Activated CD8-positive, alpha-beta memory T cell treated with anti-CD3 and anti-CD28 coated beads for 1 hour (primary cell): ENCODE measurements at regions not wholly inside any gene's neighbourhood (a gene's known extent, or its start where the extent isn't known, plus 50 kb on each side); places are given as distances from the start of the nearest gene placed in this dataset.
"Not testable (repeated sequence)": the region's sequence is repeated elsewhere in the genome, so short reads cannot be mapped to it uniquely, and the experiment has no call there.

Experiments
- DNase-seq, 2 donors: peaks; one replicate each; pipeline ENCODE4 v3.0.0-alpha.2; 2020; ENCODE audit warnings: low read depth in 1 of 2; ENCODE audit errors: extremely low read depth in 1 of 2

DNA sequence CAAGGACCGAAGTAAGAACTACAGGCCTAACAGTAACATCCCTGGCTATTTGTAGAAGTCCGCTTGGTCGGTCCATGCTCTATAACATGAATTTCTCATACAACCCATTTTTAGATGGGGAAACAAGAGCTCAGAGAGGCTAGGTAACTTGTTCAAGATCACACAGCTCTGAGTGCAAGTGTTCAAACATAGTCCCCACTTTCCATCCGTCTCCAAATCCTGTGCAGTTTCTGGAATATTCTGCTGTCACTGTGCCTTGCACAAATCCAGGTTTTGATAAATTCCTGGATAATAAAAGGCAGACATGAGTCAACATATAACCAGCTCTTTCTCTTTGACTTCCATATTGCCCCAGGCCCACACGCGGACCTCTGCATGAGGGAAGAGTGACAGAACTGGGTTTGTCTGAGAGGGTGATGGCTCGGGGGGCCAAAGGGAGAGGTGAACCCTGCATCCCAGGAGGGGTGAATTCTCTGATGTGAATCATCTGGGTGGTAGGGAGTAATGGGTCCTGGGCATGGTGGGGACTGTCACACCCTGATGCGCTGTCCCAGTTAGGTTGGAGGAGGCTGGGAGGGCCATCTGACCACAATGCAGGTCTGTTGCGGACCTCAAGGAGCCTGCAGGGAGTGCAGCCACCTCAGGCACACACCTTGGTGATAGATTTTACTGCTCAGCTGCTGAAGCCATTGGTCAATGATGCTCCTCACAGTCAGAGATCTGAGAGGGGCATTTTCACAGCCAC, 162.2 kb downstream of the SMAD6 start:
- no peak for DNase-seq

DNA sequence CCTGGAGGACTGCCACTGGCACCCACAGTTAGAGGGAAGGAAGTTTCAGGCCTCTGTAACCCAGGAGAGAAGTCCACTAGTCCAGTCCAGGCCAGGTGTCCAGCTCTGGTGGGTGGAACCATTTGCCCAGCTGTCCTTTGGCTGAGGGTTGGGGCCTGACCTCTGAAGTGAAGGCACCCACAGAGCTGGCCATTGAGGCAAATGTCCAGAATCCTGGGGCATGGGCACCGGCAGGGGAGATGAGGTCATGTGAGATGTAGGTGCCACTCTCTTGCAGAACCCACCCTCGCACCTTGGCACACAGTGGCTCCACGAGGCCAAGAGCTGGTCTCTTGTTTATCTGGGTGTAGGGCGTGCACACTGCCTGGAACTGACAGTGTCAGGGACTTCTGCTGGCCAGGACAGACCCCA, 162.8 kb downstream of the SMAD6 start:
- no peak for DNase-seq

DNA sequence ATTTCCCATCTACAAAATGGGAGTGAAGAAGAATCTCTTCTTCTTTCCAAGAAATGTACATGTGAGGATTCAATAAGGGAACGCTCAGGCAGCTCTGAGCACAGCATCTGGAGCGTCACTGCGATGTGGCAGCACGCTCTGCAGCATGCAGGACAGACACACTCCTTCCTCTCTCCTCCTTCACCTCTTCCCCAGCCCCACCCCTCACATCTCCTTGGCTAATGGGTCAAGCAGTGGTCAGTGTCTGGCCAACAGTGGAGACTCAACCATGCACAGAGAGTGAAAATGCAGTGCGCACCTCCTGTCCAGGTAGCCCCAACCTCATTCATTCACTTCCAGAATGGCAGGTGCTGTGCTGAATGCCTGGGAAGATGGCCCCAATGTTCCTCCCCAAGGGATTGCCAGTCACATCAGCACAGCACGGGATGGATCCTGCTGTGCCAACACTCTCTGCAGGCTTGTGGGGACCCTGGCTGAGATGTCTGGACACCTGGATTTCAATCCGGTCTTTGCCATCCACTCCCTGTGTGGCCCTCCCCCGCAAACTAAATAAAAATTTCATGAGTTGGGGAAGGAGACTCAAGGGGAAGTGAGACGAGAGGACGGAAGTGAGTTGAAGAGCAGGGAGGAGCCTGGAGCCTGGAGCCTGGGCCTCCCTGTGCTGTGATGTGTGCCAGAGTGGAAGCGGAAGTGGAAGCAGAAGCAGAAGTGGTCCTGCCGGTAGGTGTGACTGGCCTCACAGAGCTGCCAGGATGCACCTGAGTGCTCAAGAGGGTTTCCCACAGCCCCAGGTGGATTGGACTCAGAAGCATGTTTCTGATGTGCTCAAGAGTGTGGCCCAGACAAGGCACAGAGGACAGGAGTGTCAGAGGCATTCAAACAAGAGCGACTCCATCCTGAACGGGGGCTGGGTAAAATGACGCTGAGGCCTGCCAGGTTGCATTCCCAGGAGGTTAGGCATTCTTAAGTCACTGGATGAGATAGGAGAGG, 163.9 kb downstream of the SMAD6 start:
- DNase-seq: no peak

DNA sequence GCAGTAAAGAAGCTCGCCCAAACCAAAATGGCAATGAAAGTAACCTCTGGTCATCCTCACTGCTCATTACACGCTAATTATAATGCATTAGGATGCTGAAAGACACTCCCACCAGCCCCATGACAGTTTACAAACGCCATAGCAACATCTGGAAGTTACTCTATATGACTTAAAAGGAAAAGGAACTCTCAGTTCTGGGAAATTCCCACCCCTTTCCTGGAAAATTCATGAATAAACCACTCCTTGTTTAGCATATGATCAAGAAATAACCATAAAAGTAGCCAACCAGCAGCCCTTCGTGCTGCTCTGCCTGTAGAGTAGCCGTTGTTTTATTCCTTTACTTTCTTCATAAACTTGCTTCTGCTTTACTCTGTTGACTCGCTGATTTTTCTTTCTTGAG, 164.6 kb downstream of the SMAD6 start:
- DNase-seq: no peak

DNA sequence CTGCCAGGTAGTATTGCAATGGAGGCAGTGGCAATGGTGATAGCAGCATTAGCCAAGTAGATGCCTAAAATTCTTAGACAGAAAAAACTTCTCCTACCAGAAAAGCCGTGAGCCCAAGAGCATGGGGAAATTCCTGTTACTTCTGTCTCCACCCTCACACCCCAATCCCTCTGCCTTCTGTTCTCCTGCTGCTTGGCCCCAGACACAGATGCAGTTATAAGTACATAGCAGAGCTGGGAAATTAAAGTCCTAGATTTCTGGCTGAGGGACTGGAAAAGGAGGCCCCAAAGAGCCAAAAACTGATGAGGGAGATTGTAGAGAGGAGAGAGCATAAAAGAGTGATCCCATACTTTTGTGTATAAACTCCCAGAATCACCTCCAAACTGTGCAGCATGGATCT, 166.9 kb downstream of the SMAD6 start:
- DNase-seq: no peak

DNA sequence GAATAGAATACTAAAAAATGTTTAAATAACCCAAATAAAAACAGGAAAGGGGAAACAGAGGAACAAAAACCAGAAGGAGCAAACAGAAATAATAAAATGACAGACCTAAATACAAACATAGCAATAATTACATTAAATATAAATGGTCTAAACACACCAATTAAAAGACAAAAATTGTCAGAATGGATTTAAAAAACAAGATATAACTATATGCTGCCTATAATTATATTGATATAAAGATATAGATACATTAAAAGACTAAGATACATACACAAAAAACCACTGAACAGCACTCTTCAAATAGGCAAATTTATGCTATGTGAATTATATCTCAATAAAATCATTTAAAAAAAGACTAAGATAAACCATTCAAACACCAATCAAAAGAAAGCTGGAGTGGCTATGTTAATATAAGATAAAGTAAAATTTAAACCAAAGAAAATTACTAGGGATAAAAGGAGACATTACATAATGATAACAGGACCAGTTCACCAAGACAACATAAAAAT, 168.9 kb downstream of the SMAD6 start:
- DNase-seq: no peak

- no peak for DNase-seq
These were observed 170.4 kb downstream of the SMAD6 start for GRCh38 chr15:66872405-66872804.

- not testable (repeated sequence) for DNase-seq
These were observed 171.3 kb downstream of the SMAD6 start for GRCh38 chr15:66873331-66873730.

GRCh38 chr15:66873856-66874255, 171.8 kb downstream of the SMAD6 start:
- no peak for DNase-seq

DNA sequence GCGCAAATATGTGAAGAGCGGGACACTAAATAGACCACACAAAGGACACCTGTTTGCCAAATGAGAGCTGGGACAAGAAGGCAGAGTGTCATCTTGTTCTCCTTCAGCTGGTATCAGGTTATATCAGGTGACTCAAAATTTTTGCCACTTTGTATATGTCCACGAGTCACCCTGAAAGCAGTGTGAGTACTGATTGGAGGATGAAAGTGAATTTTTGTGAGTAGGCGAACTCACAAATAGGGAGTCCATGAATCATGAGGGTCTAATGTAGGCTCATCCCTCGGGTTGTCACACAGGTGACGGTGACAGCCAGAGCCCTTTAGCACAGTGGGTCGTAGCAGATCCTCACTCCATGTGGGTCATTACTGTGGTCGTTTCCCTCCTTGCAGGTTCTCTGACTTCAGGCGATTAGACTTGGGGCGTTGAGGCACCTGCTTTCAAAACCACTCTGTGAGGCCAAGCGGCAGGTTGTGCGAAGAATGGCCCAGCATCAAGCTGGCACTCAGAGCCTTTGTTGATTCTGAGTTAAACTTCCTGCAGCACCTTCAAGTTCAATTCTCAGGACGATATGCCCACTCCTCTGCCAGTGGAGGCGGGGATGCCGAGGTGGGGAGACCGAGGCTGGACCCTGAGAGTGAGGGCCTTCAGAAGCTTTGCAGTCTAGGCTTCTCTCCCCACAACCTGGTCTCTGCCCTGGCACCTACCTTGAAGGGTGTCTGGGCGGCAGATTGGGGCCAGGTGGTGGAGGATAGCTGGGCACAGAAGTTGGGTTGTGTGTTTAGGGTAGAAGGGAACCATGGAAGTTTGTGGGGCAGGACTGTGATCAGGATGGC, 173.8 kb downstream of the SMAD6 start:
- no peak for DNase-seq

- no peak for DNase-seq
These were observed 174.3 kb downstream of the SMAD6 start for GRCh38 chr15:66876421-66876730.

- DNase-seq: no peak
These were observed 174.9 kb downstream of the SMAD6 start for GRCh38 chr15:66876731-66877476.

DNA sequence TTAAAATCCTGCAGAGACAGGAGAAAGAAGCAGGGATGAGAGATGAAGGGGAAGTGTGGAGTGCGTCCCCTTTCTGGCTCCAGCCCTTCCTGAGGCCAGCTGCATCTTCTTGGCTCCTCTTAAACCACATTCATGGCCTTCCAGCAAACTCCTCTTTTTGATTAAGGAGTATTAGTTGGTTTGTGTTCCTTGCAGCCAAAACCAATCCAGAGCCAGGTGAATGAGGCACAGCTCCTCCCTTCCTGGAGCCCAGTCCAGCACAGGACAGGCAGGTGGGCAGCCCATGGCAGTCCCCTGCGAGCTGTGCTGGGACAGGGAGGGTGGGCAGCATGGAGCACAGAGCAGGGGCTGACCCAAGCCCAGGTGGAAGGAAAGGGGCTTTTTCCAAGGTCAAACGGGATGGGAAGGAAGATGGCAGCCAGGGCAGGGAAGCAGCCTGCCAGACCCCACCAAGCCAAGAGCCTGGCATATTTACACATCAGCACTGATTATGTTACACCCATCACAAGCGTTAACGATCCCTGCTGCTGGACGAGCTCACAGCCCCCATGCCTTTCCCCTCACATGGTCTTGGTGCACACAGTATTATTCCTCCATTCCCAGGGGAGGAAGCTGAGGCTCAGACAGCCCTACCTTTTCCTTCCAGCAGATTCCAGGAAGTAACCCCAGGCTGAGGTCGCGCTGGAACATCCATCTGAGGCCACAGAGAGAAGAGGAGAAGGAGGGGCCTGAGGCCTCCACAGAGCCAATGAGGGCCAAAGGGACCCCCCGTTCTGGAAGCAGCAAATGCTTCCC, 175.6 kb downstream of the SMAD6 start:
- no peak for DNase-seq

GRCh38 chr15:66878761-66879160, 176.7 kb downstream of the SMAD6 start:
- DNase-seq: no peak

DNA sequence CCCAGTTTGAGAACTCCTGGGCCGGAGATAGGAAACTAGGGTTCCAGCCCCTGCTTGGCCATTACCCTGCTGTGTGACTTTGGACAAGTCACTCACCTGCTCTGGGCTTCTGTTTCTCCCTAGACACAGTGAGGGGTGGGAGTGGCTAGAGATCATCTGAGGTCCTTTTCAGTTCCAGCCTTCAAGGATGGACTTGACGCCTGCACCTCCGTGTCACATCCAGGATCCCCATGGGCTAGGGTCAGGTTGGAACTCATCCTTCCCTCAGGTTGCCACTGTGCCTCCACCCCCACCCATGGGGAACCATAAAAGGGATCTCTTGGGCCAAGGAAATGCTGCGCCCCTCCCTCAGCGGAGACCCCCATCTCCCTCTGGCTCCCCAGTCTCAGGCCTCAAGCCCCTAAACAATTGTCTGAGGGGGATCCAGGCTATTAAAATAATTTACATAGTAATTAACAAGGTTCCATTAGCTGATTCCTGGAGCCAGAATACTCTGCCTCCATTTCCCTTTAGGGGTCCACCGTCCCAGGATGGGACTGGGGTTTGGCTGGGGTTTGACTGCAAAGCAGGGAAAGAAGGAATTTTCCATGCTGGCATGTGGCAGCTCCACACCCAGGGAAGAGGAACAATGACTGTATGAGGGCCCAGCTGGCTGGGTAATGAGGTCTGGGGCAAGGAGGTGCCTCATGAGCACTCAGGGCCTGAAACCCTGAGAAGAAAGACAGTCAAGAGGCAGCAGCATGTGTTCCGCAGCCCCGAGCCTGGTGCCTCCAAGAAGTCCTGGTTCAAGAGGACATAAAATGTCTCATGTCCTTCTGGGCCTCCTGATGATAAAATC, 177.7 kb downstream of the SMAD6 start:
- no peak for DNase-seq

- DNase-seq: no peak
These were observed 178.5 kb downstream of the SMAD6 start for GRCh38 chr15:66880380-66881155.

DNA sequence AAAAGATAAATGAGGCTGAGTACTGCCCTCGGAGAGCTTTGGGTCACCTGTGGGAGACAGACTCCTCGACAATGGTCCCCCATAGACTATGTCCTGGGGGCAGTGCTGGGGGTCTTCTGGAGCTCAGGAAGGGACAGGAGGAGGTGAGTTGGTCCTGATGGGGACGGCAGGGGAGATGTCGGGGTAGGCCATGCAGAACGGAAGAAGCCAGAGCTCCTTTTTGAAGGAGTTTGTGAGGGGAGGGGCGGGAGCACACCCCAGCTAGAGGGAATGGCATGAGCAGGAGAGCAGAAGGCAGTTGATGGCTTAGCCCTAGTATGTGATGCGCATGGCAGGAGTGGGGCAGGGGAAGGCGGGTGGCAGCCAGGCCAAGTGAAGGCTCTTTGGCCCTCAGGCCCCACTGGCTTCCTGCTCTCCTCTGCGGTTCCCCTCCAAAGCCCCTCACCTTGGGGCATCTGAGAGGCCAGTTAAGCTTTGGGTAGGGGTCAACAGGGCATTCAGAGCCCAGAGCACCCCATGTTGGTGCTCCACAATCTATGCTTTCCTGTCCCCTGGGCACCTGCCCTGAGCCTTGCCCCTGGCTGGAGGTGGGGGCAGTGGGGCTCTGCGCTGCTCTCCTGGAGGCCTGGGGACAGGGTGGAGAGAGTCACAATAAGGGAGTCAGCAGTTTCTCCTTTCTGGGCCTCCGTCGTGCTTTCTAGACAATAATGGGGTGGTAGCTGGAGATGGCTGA, 179.3 kb downstream of the SMAD6 start:
- DNase-seq: no peak
